ENCODE measurements at regions not wholly inside any gene's neighbourhood (a gene's known extent, or its start where the extent isn't known, plus 50 kb on each side); places are given as distances from the start of the nearest gene placed in this dataset.

- Histone ChIP-seq H2AK5ac (ENCODE audit: insufficient read length, low read length) (no peak overlapping the region), H4K20me1 (ENCODE audit: control insufficient read depth, insufficient read depth, insufficient read length) (no peaks in the 10 kb centered on the region), H3K79me1 (ENCODE audit: insufficient read depth, low read depth, low read length, poor library complexity, severe bottlenecking) (no peaks in the 10 kb centered on the region), H4K5ac (ENCODE audit: insufficient read length, low read depth, low read length) (no peak overlapping the region), H3K79me2 (ENCODE audit: insufficient read depth, low read length) (no peaks in the 10 kb centered on the region), H3K18ac (ENCODE audit: insufficient read length, low read depth, low read length) (no peak overlapping the region), H3K9ac (ENCODE audit: extremely low read depth, insufficient read length, low read length) (no peak overlapping the region), H3K4me1 (ENCODE audit: insufficient read depth, low read length) (no peaks in the 10 kb centered on the region; the same call in 1 of the 2 replicates), H4K91ac (ENCODE audit: insufficient read length, low read depth, low read length) (no peak overlapping the region), H3K27ac (ENCODE audit: insufficient read length, low read depth, low read length) (no peak overlapping the region), H3K27me3 (ENCODE audit: insufficient read depth, low read length) (no peaks in the 10 kb centered on the region), H2AFZ (ENCODE audit: low read length) (no peak overlapping the region), H2BK15ac (ENCODE audit: low read depth, low read length) (no peak overlapping the region), H3K9me3 (ENCODE audit: control insufficient read depth, low read depth, low read length) (no peaks in the 10 kb centered on the region), H2BK120ac (ENCODE audit: low read depth, low read length, poor library complexity, severe bottlenecking) (no peak overlapping the region), H3K56ac (ENCODE audit: insufficient read length, low read depth, low read length) (no peak overlapping the region), H2BK12ac (ENCODE audit: insufficient read length, low read depth, low read length) (no peak overlapping the region), H3K4ac (ENCODE audit: low read depth, low read length) (no peak overlapping the region), H3K4me2 (ENCODE audit: insufficient read depth, insufficient read length, low read length) (no peak overlapping the region), H3T11ph (ENCODE audit: low read length) (no peak overlapping the region), H2BK20ac (ENCODE audit: low read depth, low read length, poor library complexity, severe bottlenecking) (no peak overlapping the region), H2BK5ac (ENCODE audit: insufficient read length, low read length) (no peak overlapping the region), H3K23me2 (ENCODE audit: insufficient read length, low read depth, low read length, poor library complexity, severe bottlenecking) (no peaks in the 10 kb centered on the region), H3K23ac (ENCODE audit: insufficient read length, low read depth, low read length) (no peak overlapping the region), H4K8ac (replicated peaks; ENCODE audit: insufficient read length, low read depth, low read length) (no peak overlapping the region), H3K14ac (ENCODE audit: insufficient read depth, low read length) (no peak overlapping the region)
- Mint-ChIP-seq H3K27me3 (ENCODE audit: low read depth) (peaks cover 1% of the 10 kb centered on the region; the same call in 1 of the 2 replicates), H3K9me3 (no peaks in the 10 kb centered on the region), H3K4me1 (peaks cover 4 to 13% of the 10 kb centered on the region in 2 experiments), H3K36me3 (ENCODE audit: insufficient read depth in 1 of 3, low read depth in 3 of 3) (no peaks in the 10 kb centered on the region), H3K27ac (no peak overlapping the region), H3K4me3 (no peak overlapping the region)
- no peak for DNase-seq
- WGBS (ENCODE audit: extremely low coverage, insufficient read length, low lambda C conversion rate) = no CpG with 5 or more reads among the region's 10 CpGs
- TF ChIP-seq CTCF (conservative IDR thresholded peaks at IDR 0.05) = no peak
Measured at GRCh38 chr5:173794901-173795416, 93.2 kb upstream of the CPEB4 start.

Data from H9 (cell line).